HCT116 (cell line): ENCODE measurements at regions not wholly inside any gene's neighbourhood (a gene's known extent, or its start where the extent isn't known, plus 50 kb on each side); places are given as distances from the start of the nearest gene placed in this dataset.

Source experiments
- CEBPB ChIP-seq: IDR thresholded peaks from 2 replicates; pipeline ENCODE4 v1.6.1; 2012; ENCODE audit warnings: low read depth
- POLR2AphosphoS5 ChIP-seq: IDR thresholded peaks from 2 replicates; pipeline ENCODE4 v1.6.1; 2011; ENCODE audit warnings: mild to moderate bottlenecking, low read depth, low read length, moderate library complexity
- TF ChIP-seq, protein P1 (sequence below), 3 experiments: fragments of 200-600 bp in 1 of 3; sonication (generic) in 1 of 3; IDR thresholded peaks in 2 of 3; conservative IDR thresholded peaks in 1 of 3; 2 replicates each; pipeline ENCODE4 v1.5.1; 2012 to 2017; ENCODE audit warnings: low read depth in 2 of 3, low read length in 2 of 3, antibody characterized with exemption in 1 of 3, borderline replicate concordance in 1 of 3, control low read depth in 1 of 3, mild to moderate bottlenecking in 1 of 3, mixed read lengths in 1 of 3, mixed run types in 1 of 3, moderate library complexity in 1 of 3; ENCODE audit not compliant: insufficient read depth in 1 of 3

DNA sequence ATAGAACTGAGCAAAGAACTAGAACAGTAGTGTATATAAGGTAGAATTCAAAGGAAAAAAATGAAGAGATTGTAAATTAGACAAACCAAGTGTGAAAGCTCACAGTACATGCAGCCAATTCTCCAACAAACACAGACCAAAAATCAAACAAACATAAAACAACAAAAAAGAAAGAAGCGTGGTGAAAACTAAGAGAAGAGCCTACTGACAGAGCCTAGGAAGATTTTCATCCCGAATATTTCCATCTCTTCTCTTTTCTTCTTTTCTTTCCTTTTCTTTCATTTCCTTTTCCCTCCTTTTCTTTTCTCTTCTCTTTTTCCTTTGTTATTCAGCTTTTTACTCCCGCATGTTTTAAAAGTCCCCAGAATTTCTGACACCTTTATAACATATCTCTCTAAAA lies 1103.6 kb downstream of the CDH8 start:
- TF ChIP-seq, protein P1, sequence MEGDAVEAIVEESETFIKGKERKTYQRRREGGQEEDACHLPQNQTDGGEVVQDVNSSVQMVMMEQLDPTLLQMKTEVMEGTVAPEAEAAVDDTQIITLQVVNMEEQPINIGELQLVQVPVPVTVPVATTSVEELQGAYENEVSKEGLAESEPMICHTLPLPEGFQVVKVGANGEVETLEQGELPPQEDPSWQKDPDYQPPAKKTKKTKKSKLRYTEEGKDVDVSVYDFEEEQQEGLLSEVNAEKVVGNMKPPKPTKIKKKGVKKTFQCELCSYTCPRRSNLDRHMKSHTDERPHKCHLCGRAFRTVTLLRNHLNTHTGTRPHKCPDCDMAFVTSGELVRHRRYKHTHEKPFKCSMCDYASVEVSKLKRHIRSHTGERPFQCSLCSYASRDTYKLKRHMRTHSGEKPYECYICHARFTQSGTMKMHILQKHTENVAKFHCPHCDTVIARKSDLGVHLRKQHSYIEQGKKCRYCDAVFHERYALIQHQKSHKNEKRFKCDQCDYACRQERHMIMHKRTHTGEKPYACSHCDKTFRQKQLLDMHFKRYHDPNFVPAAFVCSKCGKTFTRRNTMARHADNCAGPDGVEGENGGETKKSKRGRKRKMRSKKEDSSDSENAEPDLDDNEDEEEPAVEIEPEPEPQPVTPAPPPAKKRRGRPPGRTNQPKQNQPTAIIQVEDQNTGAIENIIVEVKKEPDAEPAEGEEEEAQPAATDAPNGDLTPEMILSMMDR (IDR thresholded peaks at IDR 0.05 in 2 of 3, conservative IDR thresholded peaks at IDR 0.05 in 1 of 3; ENCODE audit: borderline replicate concordance in 1 of 3, insufficient read depth in 1 of 3, low read depth in 2 of 3, low read length in 2 of 3) = no peak
- TF ChIP-seq CEBPB (no peak), POLR2AphosphoS5 (no peak)
